ELF-1 (cell line): ENCODE measurements at regions not wholly inside any gene's neighbourhood (a gene's known extent, or its start where the extent isn't known, plus 50 kb on each side); places are given as distances from the start of the nearest gene placed in this dataset.

Experiments used
- DNase-seq: peaks from one replicate; pipeline ENCODE4 v3.0.0-alpha.2; 2016; ENCODE audit warnings: low read depth, low spot score

DNA sequence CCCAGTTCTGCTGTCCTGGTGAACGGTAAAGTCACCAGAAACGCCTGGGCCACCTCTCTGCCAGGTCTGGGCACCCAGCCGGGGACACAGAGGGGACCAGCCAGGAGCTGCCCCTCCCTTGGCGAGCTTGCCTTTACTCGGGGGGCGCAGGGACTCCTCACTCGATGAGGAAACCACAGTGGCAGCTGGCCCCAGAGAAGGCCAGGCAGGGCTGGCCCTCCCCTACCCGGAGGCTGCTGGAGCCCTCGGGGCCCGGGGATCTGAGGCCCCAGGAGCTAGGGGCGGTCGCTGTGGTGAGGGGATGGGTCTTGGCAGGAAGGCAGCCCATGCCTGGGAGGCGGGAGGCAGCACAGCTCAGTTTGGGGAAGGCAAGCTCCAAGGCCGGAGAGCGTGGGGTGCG is 80.4 kb upstream of the SLCO4A1 start:
- DNase-seq = no peak

GRCh38 chr20:62562831-62563230 is 79.5 kb upstream of the SLCO4A1 start:
- no peak for DNase-seq

DNA sequence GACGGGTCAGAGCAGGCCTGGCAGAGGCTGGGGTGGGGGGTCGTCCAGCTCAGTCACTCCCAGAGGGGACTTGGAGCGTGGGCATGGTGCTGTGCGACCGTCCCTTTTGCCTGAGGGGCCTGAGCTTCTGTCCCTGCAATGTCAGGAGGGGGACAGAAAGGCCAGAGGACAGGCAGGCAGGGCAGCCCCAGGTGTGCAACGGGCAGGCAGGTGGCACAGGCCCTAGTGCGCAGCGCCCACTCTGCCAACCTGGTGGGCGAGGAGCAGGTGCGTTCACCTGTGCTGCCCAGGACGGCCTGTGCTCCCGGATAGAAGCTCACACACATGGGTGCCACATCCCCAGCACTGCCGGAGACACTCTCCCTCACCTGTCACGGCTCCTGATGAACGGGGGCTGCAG is 78.7 kb upstream of the SLCO4A1 start:
- no peak for DNase-seq

GRCh38 chr20:62564456-62565245 is 77.7 kb upstream of the SLCO4A1 start:
- no peak for DNase-seq

- no peak for DNase-seq
Observed at GRCh38 chr20:62566266-62566665, 76.0 kb upstream of the SLCO4A1 start.

GRCh38 chr20:62566771-62567170 is 75.5 kb upstream of the SLCO4A1 start:
- DNase-seq = no peak

- DNase-seq = no peak
Observed at GRCh38 chr20:62567246-62568044, 74.9 kb upstream of the SLCO4A1 start.

- DNase-seq = no peak
Observed at GRCh38 chr20:62568045-62568389, 74.3 kb upstream of the SLCO4A1 start.

- DNase-seq = no peak
Observed at GRCh38 chr20:62569615-62570014, 72.7 kb upstream of the SLCO4A1 start.

DNA sequence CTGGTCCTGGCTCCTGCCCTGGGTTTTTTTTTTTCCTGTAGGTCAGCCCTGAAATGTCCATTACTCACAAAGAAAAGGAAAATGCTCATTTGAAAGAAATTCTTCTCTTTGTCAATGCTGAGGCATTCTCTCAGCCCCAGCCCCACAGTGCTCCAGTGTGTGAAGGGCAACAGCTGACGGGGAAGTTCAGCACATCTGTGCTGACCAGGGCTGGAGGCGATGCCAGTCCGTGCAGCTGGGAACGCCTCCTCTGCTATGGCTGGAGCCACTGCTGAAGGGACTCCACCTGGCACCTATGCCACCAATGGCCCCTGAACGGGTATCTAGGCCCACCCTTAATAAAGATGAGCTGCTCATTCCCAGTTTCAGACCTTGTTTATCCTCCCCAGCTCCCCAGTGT is 71.9 kb upstream of the SLCO4A1 start:
- DNase-seq = no peak

- DNase-seq = no peak
Observed at GRCh38 chr20:62570897-62571668, 71.2 kb upstream of the SLCO4A1 start.

DNA sequence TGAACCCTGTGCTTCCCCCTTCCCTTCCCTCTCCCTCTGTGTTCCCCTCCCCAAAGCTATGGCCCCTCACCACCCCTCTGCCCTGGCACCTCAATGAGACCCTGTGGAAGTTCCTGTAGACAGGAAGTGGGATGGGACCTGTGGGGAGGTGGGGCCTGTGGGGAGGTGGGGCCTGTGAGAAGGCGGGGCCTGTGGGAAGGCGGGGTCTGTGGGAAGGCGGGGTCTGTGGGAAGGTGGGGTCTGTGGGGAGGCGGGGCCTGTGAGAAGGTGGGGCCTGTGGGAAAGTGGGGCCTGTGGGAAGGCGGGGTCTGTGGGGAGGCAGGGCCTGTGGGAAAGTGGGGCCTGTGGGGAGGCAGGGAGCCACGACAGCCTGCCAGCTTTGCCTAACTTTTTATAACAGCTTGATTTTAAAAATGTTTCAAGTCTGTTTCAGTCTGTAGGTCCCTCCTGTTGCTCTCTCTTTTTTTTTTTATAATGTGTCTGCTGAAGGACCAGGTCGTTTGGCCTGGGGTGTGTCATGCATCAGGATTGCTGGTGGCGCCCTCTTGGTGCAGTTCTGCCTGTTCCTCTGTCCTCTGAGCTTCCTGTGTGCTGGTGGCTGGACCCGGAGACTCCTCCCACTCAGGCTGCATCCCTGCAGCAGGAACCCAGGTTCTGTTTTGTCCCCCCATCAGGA is 70.5 kb upstream of the SLCO4A1 start:
- DNase-seq = no peak

DNA sequence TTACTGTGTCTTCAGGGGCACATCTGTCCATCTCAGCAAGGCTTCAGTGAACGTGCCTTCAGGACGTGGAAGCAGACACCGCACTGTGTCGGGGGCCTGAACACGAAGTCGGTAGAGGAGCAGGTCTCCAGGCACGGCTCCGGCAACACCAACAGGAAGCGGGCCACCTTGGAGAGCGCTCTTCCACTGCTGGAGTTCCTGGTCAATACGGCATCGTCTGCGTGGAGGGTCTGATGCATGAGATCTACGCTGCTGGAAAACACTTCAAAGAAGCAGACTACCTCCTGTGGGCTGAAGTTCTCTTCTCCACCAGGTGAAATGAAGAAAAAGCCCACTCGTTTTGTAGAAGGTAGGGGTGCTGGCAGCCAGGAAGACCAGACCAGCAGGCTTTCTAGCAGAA is 69.3 kb upstream of the SLCO4A1 start:
- DNase-seq = peak; percentile 43

DNA sequence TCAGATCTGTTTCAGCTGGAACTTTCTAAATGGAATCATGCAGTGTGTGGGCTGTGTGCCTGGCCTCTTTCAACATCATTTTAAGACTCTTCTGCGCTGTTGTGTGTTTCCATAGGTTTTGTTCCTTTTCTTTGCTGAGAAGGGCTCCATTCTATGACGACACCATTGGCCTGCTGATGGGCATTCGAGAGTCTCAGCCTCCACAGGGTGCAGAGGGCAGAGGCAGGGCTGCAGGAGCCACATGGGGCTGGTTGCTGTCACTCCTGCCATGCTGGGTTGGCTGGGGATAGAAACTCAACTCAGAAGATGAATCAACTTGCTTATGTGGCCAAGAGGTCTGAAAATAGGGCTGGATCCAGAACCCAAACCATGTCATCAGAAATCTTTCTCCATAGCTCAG is 68.5 kb upstream of the SLCO4A1 start:
- no peak for DNase-seq

GRCh38 chr20:62574230-62574993 is 67.9 kb upstream of the SLCO4A1 start:
- DNase-seq = no peak

- no peak for DNase-seq
Observed at GRCh38 chr20:62575976-62576722, 66.2 kb upstream of the SLCO4A1 start.

DNA sequence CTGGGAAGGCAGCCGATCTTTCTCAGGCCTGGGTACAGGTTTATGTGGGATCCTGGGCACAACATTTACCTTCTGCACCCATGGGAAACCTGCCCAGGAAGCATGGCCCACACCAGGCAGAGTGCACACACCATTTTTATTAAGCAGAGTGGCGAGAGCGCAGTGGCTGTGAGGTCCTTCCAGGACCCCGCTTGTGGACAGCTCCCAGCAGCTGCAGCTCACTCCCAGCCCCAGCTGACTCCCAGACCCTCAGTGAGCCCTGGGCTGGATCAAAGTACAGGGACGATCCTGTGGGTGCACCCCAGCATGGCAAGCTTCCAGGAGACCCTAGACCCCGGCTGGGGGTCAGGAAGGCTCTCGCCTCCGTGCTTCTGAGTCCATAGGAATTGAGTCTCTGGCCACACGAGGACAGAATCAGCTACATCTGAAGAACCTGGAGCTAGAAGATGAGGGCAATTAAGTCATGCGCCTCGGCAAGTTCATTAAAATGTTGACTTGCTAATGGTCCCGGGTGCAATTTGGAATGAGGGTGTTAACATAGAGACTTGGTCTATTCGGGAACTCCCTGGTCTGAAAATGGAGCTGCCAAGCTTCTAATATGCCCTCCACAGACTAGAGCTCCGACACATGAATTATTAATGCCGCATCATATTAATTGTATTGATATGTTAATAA is 65.4 kb upstream of the SLCO4A1 start:
- DNase-seq = peak; percentile 67

GRCh38 chr20:62577490-62577836 is 64.8 kb upstream of the SLCO4A1 start:
- DNase-seq = no peak

DNA sequence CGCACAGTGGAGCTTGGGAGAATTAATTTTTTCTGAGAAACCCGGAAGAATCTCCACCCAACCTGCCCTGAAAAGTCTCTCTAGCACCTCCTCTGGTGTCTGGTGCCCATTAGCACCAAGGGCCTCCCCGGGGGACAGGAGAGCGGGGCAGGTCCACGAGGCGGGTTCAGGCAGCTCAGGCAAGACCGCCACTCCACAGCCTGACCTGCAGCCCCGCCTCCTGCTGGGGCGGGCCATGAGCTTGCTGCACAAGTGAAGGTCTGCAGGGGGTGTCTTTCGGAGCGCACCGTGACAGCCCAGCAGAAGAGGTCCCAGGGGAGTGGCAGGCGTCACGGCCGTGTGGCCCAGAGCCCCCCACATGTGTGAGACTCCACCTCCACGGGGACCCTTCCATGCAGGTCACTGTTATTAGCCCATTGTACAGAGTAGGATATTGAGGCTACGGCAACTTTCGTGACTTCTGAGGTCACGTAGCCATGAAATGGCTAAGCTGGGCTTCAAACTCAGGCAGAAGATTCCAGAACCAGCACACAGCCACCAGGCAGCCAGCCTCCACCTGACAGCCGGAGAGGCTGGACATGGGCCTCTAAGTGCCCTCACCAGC is 63.9 kb upstream of the SLCO4A1 start:
- no peak for DNase-seq
